ENCODE measurements at regions not wholly inside any gene's neighbourhood (a gene's known extent, or its start where the extent isn't known, plus 50 kb on each side); places are given as distances from the start of the nearest gene placed in this dataset.

DNA sequence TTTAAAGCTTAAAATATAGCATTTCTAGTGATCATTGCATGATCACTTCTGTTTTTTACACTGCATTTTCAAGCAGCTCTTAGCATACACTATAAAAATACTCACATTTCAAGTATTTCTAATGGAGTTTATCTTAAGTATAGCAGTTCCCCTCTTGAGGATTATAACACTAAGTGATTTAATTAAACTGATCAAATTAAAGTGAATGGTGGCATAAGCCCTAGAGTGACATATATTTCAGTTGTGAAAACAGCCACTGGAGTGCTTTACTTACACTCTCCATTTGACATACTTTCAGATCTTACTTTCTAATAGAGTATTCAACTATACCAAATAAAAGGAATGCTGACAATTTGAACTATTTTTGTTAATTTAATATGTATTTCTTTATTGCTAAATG is 623.3 kb upstream of the TMPRSS15 start:
- TF ChIP-seq, protein P1, sequence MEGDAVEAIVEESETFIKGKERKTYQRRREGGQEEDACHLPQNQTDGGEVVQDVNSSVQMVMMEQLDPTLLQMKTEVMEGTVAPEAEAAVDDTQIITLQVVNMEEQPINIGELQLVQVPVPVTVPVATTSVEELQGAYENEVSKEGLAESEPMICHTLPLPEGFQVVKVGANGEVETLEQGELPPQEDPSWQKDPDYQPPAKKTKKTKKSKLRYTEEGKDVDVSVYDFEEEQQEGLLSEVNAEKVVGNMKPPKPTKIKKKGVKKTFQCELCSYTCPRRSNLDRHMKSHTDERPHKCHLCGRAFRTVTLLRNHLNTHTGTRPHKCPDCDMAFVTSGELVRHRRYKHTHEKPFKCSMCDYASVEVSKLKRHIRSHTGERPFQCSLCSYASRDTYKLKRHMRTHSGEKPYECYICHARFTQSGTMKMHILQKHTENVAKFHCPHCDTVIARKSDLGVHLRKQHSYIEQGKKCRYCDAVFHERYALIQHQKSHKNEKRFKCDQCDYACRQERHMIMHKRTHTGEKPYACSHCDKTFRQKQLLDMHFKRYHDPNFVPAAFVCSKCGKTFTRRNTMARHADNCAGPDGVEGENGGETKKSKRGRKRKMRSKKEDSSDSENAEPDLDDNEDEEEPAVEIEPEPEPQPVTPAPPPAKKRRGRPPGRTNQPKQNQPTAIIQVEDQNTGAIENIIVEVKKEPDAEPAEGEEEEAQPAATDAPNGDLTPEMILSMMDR (IDR thresholded peaks at IDR 0.05; ENCODE audit: control insufficient read depth, insufficient read depth, low read depth, low read length, missing control alignments): no peak
- no peak for DNase-seq (ENCODE audit: low read depth)
- no peak overlapping the region for H3K4me3 ChIP-seq (ENCODE audit: control insufficient read depth, low read depth, low read length)

DNA sequence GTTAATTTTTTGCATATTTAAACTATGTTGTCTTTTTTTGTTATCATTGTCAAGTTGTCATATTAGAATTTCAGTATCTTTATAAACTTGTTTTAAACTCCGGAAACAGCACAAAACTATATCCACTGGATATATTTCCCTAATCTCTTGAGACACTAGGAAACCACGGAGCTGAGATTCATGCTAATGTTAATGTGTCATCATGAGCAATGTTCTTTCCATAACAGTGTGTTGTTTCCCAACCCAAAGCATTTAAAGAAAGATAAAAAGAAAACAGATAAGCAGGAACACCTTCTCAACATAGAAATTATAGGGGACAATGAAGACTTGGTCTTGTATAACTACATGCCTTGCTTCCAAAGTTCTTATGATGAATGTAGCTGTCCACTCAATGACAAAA is 626.2 kb upstream of the TMPRSS15 start:
- no peak for DNase-seq (ENCODE audit: low read depth)
- TF ChIP-seq, protein P1 (IDR thresholded peaks at IDR 0.05; ENCODE audit: control insufficient read depth, insufficient read depth, low read depth, low read length, missing control alignments): no peak
- no peak overlapping the region for H3K4me3 ChIP-seq (ENCODE audit: control insufficient read depth, low read depth, low read length)

DNA sequence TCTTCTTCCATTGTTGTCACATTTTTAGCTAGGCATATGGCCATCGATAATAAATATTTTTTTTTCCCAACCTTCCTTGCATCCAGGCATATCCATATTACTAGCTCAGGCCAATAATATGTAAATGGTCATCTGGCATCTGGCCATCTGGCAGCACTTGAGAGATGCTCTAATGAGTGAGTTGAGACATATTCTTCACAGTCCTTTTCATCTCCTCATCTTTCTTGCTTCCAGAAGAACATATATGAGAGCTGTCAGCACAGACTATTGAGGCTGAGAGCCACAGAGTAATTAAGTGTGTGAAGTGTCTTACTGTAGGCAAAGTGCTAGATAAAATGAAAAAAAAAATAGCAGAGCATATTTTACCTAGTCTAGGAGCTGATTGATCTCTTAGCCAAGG is 628.4 kb upstream of the TMPRSS15 start:
- no peak overlapping the region for H3K4me3 ChIP-seq (ENCODE audit: control insufficient read depth, low read depth, low read length)
- TF ChIP-seq, protein P1 (IDR thresholded peaks at IDR 0.05; ENCODE audit: control insufficient read depth, insufficient read depth, low read depth, low read length, missing control alignments): no peak
- DNase-seq (ENCODE audit: low read depth): no peak

DNA sequence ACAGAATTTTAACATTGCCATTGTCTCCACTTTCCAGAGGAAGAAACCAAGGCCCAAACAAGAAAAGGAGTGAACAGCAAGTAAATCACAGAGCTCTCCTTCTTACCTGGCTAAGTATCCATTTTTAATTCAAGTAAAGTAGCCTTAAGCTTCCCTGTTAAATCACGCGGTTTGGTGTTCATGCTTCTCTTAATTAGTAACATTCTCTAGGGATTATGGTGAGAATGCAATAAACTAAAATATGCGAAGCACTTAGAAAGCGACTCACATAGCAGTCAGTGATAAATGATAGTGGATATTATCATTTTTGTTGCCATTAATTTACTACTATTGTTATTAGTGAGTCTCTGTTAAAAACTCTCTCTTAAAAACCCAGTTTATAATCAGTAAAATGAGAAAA is 630.5 kb upstream of the TMPRSS15 start:
- no peak overlapping the region for H3K4me3 ChIP-seq (ENCODE audit: control insufficient read depth, low read depth, low read length)
- no peak for DNase-seq (ENCODE audit: low read depth)
- TF ChIP-seq, protein P1 (IDR thresholded peaks at IDR 0.05; ENCODE audit: control insufficient read depth, insufficient read depth, low read depth, low read length, missing control alignments): no peak

DNA sequence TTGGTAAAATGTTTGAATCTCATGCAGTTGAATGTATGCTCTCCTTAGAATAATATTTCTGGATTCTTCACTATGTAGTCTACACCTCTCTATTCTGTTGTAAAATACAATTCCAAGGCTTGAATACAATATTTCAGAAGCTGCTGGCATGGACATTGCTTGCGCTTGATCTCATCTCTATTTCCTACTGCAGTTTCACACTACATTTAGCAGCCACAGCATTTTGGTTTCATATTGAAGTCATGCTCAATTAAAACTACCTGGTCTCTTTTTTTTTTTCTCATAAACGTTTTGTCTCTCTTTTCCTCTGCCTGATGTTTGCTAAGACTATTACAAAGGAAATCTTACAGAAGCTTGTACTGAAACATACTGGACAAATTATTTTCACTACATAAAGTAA is 631.0 kb upstream of the TMPRSS15 start:
- TF ChIP-seq, protein P1 (IDR thresholded peaks at IDR 0.05; ENCODE audit: control insufficient read depth, insufficient read depth, low read depth, low read length, missing control alignments): no peak

DNA sequence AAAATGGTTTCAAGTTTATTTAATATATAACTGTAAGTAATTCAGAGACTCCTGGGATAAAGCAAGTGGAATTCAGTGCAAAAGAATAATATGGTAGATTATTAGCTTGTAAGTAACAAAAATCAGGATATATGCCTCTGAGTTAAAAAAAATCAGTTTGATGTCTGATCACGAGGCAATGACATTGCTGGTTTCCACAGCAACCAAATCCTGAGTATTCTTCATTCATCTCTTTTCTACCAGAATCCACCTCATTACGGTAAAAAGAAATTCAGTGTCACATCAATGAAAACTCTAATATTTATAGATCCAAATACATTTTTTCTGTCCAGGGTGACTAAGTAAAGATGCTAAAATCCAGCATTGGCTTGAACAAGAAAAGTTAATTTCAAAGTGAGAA is 642.3 kb upstream of the TMPRSS15 start:
- no peak overlapping the region for H3K4me3 ChIP-seq (ENCODE audit: control insufficient read depth, low read depth, low read length)
- TF ChIP-seq, protein P1 (IDR thresholded peaks at IDR 0.05; ENCODE audit: control insufficient read depth, insufficient read depth, low read depth, low read length, missing control alignments): no peak
- DNase-seq (ENCODE audit: low read depth): no peak

More for the DNA sequence above, 631.0 kb upstream of the TMPRSS15 start:
- no peak for DNase-seq (ENCODE audit: low read depth)
- H3K4me3 ChIP-seq (ENCODE audit: control insufficient read depth, low read depth, low read length): no peak overlapping the region

DNA sequence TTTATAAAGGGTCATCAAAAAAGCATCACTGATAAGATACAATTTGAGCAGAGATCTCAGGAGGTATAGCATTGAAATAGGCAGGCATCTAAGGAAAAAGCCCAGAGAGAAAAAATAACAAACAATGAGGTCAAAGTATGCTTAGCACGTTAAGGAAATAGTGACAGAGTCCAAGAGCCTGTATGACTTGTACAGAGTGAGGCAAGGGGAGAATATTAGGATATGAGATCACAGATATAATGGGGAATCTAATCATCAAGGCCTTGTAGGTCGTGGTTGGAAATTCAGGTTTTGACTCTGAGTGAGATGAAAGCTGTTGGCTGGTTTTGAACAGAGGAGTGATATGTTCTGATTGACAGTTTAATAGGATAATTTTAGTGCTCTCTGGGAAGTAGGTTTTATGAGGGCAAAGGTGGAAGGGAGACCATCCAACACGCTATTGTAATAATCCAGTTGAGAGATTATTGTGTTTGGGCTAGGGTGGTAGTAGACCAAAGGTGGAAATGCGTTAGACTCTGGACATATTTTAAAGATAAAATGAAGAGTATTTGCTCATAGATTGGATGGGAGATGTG is 644.6 kb upstream of the TMPRSS15 start:
- DNase-seq (ENCODE audit: low read depth): no peak
- TF ChIP-seq, protein P1 (IDR thresholded peaks at IDR 0.05; ENCODE audit: control insufficient read depth, insufficient read depth, low read depth, low read length, missing control alignments): no peak
- no peak overlapping the region for H3K4me3 ChIP-seq (ENCODE audit: control insufficient read depth, low read depth, low read length)
